Muscle of back (tissue), 3 donors: ENCODE measurements at regions not wholly inside any gene's neighbourhood (a gene's known extent, or its start where the extent isn't known, plus 50 kb on each side); places are given as distances from the start of the nearest gene placed in this dataset.
"Not testable (repeated sequence)": the region's sequence is repeated elsewhere in the genome, so short reads cannot be mapped to it uniquely, and the experiment has no call there.

Experiments
- DNase-seq, 3 donors: peaks; one replicate each; pipeline versions ENCODE4 v3.0.0 to v3.0.0-alpha.2; 2013

DNA sequence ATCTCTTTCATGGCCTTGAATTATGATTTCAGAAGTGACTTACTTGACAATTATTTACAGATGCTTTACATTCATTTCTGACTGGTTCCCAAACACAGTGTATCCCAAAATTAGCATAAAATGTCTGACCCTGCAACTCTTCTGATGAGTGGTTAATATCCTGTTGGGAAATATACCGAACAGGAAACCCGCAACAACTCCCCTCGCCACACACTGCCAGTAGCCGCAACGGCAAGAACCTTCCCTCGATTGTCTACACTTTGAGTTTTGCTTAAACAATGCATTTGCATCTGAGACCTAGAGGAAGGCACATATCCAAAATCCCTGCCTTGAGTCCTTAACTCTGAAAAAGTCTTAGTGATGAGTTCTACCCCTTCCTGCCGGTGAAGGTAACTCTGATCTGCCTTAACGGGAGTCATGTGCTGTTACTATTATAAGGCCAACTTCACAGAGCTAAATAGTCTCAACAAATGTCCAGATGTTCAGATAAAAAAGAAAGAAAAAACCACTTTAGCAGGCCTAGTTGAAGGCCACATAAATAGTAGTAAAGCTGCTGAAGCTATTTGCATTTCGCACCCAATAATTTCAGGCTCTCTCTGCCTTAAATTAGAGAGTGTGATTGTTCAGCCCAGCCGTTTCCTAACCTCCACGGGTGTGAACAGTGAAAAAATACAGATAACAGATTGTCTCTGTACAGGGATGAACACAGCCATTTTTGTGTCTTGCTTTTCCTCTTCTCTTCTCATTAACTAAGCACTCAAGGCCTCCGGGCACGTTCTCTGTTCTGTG is 321.1 kb downstream of the HS3ST3B1 start:
- no peak for DNase-seq

DNA sequence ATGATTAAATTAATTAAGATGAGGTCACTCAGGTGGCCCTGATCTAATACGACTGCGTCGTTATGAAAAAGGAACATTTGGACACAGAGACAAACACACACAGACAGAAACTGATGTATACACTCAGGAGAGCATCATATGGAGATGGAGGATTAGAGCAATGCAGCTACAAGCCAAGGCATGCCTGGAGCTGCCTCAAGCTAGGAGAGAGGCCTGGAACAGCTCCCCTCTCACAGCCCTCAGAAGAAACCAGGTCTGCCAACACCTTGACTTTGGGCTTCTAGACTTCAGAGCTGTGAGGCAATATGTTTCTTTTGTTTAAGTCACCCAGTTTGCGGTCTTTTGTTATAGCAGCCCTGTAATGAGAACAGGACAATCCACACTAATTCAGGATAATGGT is 318.9 kb downstream of the HS3ST3B1 start:
- DNase-seq = no peak

DNA sequence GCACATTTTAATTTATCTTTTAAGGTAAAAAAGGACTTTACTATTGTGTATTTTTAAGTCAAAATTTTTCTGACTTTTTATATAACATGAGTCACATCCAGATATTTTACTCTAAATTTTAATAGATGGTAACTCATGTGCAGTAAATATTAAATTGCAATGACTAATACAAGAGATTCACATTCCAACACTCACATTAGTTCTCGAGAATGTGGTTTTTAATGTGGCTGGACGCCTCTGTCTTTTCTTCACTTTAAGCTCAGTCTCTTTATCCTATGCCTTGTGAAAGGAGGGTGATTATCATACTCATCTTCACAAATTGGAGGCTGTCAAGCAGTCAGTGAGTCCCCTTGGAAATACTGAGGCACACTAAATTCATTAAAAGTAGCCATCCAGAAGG is 315.6 kb downstream of the HS3ST3B1 start:
- DNase-seq = peak in 1 of 3 donors; percentile 58

DNA sequence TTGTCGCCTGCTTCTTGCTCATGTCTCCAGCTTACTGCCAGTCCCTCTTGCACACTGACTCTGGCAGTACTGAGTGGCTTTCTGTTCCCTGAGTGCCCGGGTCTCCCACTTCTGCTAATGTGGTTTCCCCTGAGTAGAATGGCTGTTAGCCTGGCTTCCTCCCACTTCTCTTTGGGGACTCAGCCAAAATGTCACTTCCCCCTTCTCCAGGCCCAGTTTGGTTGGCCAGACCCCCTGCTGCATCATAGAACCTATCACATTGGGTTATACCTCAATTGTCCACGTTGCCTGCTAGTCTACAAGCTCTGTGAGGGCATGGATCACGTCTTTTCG is 304.4 kb downstream of the HS3ST3B1 start:
- peak in 2 of 3 donors; percentile 17 to 34 for DNase-seq

DNA sequence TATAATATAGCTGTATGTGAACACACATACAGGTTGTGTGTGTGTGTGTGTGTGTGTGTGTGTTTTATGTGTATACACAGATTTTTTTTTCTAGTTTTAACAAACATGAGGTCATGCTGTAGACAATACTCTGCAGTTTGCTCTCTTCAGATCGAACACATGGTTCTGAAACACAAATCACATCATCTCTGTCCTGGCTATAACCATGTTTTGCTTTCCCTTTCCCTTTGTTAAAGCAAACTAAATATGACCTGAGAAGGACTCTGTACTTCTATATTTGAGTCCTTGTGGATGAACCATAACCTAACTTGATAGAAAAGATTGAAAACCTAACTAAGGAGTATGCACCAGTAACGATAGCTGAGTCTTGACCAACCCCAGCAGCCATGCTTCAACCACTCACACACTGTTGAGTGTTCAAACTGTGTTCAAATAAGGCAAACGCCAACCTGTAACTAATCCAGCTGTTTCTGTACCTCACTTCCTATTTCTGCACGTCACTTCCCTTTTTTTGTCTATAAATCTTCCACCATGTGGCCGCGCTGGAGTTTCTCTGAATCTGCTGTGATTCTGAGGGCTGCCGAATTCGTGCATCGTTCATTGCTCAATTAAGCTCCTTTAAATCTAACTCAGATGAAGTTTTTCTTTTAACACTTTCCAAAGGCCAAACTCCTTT is 303.8 kb downstream of the HS3ST3B1 start:
- no peak for DNase-seq

DNA sequence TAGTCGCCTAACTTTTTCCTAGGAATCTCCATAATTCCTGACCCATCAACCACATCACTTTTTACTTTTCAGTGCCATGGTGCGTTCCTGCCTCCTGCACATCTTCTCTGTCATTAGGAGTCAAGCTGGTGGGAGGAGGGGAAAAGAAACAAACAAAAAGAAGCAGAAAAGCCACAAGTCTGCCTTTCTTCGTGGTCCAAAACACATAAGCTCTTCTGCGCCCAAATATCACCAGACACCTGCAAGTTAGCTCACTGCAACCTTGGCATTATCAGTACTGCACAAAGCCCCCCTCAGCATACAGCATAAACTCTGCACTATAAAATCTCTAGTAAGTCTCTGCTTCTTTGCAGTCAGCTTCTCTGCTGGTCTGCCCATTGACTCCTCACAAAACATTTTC is 295.3 kb downstream of the HS3ST3B1 start:
- no peak for DNase-seq

DNA sequence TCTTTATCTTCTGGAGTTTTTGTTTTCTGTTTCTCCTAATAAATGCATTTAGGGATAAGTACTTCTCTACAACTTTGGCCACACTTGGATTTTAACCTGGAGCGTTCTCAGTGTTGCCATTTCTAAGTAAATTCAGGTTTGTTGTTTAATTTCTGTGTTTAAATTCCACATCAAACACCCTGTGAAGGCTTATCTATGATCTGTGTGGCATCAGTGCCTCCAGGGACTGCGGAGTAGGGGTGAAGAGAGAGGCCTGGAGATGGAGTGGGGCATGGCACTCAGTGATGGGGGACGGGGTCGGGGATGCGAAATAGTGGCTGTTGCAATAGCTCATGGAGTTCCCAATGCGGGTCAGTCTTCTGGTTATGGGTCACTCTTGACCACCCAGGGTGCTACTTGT is 294.8 kb downstream of the HS3ST3B1 start:
- DNase-seq = no peak

DNA sequence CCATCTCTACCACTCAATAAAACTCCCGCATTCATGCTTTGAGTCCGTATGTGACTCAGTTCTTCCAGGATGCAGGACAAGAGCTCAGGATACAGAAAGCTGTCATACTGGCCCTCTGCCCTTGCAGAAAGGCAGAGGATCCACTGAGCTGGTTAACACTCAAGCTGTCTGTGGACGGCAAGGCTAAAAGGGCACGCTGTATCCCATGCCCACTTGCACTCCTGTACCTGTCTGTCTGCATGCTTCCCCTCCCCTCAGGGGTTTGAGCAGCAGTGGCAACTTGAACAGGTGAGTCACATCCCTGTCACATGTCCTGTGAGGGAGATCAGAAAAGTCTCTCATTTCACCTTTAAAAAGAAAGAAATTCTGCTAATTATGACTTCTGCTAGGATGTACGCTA is 293.8 kb downstream of the HS3ST3B1 start:
- no peak for DNase-seq

DNA sequence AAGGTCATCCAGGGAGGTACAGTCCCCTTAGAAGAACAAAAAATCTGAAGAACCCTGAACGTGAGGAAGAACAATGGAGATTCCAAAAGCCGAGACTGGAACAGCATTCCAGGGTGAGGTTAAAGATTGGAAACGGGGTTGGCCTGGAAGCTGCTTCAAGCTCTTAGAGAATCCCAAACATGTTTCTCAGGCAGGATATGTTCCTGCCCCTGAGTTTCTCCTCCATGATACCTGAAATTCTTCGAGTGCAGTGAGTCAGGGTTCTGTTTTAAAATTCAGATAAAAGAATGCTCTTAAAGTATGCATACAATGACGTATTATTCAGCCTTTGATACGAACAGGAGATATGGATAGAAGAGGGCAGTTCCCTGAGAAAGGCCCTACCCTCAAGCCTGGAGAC is 293.1 kb downstream of the HS3ST3B1 start:
- no peak for DNase-seq

DNA sequence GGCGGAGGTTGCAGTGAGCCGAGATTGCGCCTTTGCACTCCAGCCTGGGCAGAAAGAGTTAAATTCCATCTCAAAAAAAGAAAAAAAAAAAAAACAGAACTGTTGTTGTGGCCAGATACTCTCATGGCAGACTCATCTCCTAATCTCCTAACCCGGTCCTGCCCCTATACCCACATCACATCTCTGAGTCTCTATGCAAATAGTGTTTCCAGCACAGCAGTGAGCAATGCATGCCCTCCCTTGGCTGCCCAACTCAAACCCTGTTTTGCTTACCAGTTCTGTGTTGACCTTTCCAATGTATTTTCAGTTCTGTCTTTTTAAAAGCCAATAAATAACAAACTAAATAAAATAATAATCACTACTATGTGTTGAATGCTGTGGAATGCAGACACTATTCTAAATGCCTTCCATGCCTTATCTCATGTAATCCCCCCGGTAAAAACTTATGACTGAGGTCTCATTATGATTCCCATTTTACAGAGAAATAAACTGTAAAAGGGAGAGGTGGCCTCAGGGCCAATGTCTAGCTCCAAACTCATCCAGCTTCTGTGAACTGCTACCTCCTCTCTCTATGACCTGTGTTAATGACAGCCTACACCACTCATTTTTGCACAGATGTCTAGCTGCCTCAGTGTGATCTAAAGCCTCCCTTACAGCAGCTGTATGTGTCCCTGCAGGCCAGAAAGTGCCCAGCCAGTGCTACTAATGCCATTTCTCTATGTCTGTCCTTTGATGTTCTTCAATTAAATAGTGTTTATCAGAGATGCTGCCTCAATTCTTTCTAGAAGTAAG is 289.8 kb downstream of the HS3ST3B1 start:
- no peak for DNase-seq

DNA sequence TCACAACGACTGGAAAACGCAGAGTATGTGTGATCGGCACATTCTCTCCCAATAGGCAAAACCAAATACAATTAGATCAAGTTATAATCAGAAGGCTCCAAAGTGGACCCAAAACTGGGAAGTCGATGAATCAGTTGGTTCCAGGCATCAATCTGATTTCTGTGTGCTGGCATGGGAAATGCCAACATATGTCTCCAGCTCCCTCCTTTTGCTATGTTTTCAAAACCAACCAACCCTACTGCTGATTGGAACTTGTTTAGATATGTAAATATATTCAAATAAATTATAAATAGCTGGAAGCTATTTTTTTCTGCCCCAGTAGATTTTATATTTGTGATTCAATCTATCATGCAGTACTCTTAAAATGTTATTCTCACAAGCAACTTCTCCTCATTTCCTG is 284.2 kb downstream of the HS3ST3B1 start:
- DNase-seq = no peak

DNA sequence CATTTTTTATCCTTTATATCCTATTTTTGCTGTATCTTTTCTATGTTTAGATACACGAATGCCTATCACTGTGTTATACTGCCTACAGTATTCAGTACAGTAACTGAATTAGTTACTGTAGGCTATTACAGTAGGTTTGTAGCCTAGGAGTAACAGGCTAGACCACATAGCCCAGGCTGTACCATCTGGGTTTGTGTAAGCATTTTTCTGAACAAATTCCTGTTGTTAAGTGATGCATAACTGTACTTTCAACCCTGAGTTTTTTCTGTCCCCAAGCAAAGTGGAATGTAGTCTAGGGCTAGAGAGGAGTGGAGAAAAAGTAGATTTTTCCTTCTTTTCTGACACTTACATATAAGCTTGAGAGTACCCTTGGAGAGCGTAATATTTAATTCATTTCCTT is 282.1 kb downstream of the HS3ST3B1 start:
- no peak for DNase-seq

DNA sequence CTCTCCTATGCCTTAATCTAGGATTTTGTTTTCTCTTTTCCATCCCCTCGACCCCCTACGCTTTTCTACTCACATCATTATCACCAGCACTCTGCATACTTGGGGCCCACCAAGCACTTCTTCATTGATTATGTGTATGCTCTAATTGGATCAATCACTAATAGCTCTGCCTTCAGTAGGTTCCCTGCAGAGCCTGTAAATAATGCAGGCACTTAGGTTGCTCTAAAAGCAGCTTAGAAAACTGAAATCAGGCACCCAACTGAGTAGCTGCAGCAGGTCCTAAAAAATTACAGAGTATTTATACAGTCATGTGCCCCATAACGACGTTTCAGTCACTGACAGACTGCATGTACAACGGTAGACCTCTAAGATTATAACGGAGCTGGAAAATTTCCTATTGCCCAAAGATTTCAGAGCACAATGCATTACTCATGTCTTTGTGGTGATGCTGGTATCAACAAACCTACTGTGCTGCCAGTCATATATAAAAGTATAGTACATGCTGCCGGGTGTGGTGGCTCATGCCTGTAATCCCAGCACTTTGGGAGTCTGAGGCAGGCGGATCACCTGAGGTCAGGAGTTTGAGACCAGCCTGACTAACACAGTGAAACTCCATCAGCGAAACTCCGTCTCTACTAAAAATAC is 280.4 kb downstream of the HS3ST3B1 start:
- DNase-seq = no peak

DNA sequence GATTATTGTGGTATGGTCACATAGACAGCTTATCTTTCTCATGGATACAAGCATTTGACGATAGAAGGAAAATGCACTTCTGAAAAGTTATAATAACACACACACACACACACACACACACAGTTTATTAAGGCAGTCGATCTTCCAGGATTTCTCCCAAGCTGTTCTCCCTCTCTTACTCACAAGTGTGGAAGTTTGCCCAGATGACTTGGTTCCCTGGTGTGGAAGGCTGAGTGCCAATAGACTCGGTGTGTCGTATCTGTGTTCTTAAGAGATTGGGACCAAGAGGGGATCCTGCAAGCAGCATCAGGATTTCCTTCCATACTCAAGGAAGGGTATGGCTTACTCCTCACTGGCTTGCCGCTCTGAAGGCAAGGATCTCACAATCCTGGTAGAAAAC is 279.6 kb downstream of the HS3ST3B1 start:
- no peak for DNase-seq

DNA sequence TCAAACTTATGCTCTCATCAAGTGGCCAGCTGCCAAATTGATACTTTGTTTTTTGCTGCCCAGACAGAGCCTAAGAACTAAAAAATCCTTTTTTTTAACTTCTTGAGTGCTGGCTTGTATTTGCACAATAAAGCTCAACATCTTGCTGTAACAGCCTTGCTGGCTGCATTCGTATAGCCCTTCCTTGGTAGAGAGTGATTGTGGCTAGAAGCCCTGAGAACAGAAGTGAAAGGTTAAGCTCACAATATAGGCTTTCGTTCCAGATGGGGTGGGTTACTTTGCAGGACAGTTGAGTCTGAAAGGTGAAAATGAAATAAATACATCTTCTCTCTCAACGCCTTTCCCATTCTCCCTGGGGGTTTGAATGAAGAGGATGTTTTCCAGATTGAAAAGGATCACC is 278.8 kb downstream of the HS3ST3B1 start:
- no peak for DNase-seq

DNA sequence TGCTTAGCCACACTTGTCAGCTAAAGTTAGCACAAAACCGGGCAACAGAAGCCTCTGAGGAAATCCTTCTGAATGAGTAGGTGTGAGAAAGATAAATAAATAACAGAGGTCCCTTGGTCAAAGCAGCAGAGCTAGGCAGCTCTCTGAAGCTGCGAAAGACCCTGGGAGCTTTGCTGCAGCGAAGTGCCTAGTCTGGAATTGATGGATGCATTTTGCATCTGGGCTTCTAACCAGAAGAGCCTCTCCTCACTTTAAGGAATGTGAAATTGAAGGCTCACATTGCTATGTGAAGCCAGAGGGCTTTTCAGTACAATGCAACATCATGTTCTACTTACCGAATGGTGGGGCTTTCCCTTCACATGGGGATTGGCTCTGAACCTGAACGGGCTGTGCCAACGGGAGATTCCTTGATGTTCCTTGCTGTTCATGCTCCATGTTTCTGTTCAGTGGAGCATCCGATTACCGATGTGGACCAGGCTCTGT is 274.6 kb downstream of the HS3ST3B1 start:
- peak; percentile 12 to 58 (median 35) for DNase-seq

DNA sequence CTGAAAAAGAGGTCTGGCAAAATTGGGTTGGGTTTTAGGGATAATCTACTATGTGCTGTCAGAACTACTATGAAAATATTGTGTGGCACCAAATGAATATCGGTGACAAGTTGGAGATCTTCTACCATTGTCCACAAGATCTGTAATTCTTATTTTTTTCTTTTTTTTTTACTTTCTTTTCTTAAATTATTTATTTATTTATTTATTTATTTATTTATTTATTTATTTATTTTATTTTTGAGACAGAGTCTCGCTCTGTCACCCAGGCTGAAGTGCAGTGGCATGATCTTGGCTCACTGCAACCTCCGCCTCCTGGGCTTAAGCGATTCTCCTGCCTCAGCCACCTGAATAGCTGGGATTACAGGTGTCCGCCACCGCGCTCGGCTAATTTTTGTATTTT is 259.4 kb downstream of the HS3ST3B1 start:
- not testable (repeated sequence) for DNase-seq

DNA sequence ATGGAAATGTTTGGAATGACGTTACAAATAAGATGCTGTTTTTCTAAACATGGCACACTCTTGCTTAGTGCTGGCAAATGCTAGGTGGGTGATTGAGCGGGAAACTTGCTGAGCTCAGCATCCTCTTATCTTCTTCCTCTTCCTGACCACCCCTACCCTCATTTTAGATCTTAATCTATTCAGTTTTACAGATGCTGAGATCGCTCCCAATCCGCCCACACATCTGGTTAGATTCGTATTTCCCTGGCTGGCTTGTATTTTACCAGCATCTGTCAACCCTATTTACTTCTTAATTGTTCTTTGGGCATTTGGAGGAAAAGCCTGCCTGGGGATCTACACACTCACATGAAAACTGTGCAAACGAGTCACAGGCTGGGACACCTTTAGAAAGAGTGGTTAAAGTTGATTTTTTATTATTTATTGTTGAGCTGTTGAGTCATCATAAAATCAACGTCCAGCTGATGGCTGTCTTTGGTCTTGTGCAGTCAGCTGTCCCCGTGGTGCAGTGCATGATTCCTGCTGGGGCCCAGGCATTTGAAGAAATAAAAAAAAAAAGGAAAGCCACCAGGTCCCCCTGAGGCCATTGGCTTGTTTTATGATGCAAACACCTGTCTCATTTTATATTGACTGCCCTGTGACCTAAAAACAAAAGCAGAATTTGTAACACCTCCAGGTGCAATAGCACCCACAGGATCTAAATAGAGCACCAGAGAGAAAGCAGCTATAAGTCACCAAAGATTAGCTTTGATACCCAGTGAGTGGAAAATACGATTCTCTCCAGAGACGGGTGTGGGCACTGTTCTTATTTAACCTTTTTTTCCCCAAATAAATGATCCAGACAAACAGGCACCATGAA is 258.6 kb downstream of the HS3ST3B1 start:
- DNase-seq = no peak

DNA sequence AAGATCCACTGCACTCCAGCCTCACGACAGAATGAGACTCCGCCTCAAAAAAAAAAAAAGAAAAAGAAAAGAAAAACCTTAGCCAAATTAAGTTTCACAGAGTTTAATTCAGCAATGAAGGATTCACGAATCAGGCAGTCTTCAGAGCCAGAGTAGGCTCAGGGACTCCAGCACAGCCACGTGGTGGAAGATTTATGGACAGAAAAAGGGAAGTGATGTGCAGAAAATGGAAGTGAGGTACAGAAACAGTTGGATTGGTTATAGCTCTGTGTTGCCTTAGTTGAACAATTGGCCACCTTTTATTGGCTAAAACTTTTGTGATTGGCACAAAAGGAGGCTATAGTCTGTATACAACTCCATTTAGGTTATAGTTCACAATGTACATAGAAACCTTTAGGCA is 256.6 kb downstream of the HS3ST3B1 start:
- no peak for DNase-seq

DNA sequence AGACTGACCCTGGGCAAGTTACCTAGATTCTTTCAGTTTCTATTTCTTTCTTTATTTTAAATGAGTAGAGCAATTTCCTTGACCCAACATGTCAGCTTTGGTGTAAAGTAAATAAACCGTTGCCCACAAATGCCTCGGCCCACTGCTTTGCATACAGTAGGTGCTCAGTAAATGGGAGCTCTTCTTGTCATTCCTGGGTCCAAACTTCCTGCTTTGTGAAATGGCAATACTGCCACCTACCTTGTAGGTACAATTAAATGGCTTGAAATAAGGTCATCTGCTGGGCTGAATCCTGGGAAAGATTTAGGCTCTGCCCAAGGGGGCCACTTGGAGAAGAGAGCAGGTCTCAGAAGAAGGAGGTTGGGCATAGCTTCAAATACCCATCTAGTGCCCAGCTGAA is 253.0 kb downstream of the HS3ST3B1 start:
- DNase-seq = no peak

DNA sequence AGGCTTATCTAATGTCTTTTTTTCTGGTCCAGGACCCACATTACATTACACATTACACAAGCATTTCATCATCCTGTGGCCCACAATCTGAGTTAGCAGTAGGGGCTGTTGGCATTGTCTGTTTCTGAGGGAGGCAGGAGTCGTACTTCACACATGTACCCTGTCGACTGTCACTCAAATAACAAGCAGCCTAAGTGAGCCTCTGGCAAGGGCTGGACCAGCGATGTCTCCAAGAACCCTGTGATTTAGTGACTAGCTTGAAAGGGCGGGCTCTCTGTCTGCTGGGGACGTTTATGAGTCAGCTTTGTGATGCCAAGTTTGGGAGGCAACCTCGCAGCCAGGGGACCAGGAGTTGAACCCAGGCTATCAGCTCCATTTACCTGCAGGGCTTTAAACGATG is 251.4 kb downstream of the HS3ST3B1 start:
- DNase-seq = no peak
